B cell (primary cell): ENCODE measurements at regions not wholly inside any gene's neighbourhood (a gene's known extent, or its start where the extent isn't known, plus 50 kb on each side); places are given as distances from the start of the nearest gene placed in this dataset.

Experiments used
- ATAC-seq: fragments of 200-7000 bp; cut with Tn5 transposase; one replicate; pipeline ENCODE4 v1.10.0; 2021; ENCODE audit warnings: low read depth, mild to moderate bottlenecking, moderate number of reproducible peaks, moderate library complexity
- CTCF ChIA-PET: fragments of 350-600 bp; sonication (Branson Sonifier 250); formaldehyde crosslinking; loops from one replicate; lab custom pipeline; 2021; ENCODE audit warnings: antibody characterized with exemption, inconsistent platforms; lab: Charles Lee
- POLR2A ChIA-PET: fragments of 350-600 bp; sonication (Branson Sonifier 250); formaldehyde crosslinking; loops from one replicate; lab custom pipeline; 2021; ENCODE audit warnings: antibody characterized with exemption; lab: Charles Lee
- DNase-seq: peaks from one replicate; pipeline ENCODE4 v3.0.0; 2013
- H2AFZ ChIP-seq: 2 replicates; pipeline ENCODE4 v1.6.1; 2012; ENCODE audit warnings: mild to moderate bottlenecking, low read depth, low read length; ENCODE audit not compliant: insufficient read depth, poor library complexity, severe bottlenecking
- H3K27ac ChIP-seq, 2 donors: 1 replicate in 1 of 2; 2 replicates in 1 of 2; pipeline ENCODE4 v1.5.1; 2012 to 2013; ENCODE audit warnings: low read length in 2 of 2, mild to moderate bottlenecking in 2 of 2, moderate library complexity in 1 of 2
- H3K27me3 ChIP-seq, 4 experiments: fragments of 200-600 bp in 1 of 4; sonication (generic) in 1 of 4; replicated peaks in 1 of 4; 1 replicate in 2 of 4; 2 replicates in 2 of 4; pipeline versions ENCODE4 v1.6.1 to v1.7.0; 2013 to 2016; ENCODE audit warnings: low read length in 3 of 4, mild to moderate bottlenecking in 2 of 4, mixed read lengths in 1 of 4, moderate library complexity in 1 of 4; ENCODE audit not compliant: insufficient read depth in 4 of 4, control insufficient read depth in 3 of 4; ENCODE audit errors: control extremely low read depth in 1 of 4
- H3K36me3 ChIP-seq, 2 experiments: replicated peaks in 1 of 2; 1 replicate in 1 of 2; 2 replicates in 1 of 2; pipeline versions ENCODE4 v1.6.1 to v1.7.1; 2013; ENCODE audit warnings: low read length in 1 of 2; ENCODE audit not compliant: insufficient read depth in 2 of 2, control insufficient read depth in 1 of 2; ENCODE audit errors: control extremely low read depth in 1 of 2, extremely low read depth in 1 of 2
- H3K4me1 ChIP-seq, 2 donors: fragments of 200-600 bp in 1 of 2; sonication (generic) in 1 of 2; 1 replicate in 1 of 2; 2 replicates in 1 of 2; pipeline versions ENCODE4 v1.5.1 to v1.6.1; 2013 to 2017; ENCODE audit warnings: low read length in 2 of 2; ENCODE audit not compliant: control insufficient read depth in 2 of 2, insufficient read depth in 2 of 2
- H3K4me2 ChIP-seq: replicated peaks from 2 replicates; pipeline ENCODE3; 2012; ENCODE audit warnings: mild to moderate bottlenecking, low read depth, low read length; ENCODE audit not compliant: poor library complexity, severe bottlenecking
- H3K4me3 ChIP-seq, 5 experiments: fragments of 200-600 bp in 1 of 5; sonication (generic) in 1 of 5; 1 replicate in 3 of 5; 2 replicates in 2 of 5; pipeline versions ENCODE4 v1.5.1 to v1.7.0; 2011 to 2016; ENCODE audit warnings: low read length in 4 of 5, mild to moderate bottlenecking in 4 of 5, low read depth in 2 of 5, control low read depth in 1 of 5, moderate library complexity in 1 of 5; ENCODE audit not compliant: insufficient read depth in 1 of 5; ENCODE audit errors: control extremely low read depth in 1 of 5, extremely low read depth in 1 of 5
- H3K79me2 ChIP-seq: fragments of 200-600 bp; sonication (generic); one replicate; pipeline ENCODE4 v1.6.0; 2016; ENCODE audit warnings: low read length; ENCODE audit not compliant: control insufficient read depth, insufficient read depth
- H3K9ac ChIP-seq: fragments of 200-600 bp; sonication (generic); 2 replicates; pipeline ENCODE4 v1.6.1; 2017; ENCODE audit warnings: mild to moderate bottlenecking, low read length, moderate library complexity
- H3K9me3 ChIP-seq, 3 donors: one replicate each; pipeline versions ENCODE4 v1.6.1 to v1.7.1; 2013; ENCODE audit warnings: low read length in 2 of 3; ENCODE audit not compliant: control insufficient read depth in 2 of 3, insufficient read depth in 1 of 3; ENCODE audit errors: control extremely low read depth in 1 of 3
- H4K20me1 ChIP-seq: 2 replicates; pipeline ENCODE4 v1.6.0; 2012; ENCODE audit warnings: mild to moderate bottlenecking, low read length; ENCODE audit not compliant: insufficient read depth, control insufficient read depth, poor library complexity, severe bottlenecking
- H3K27ac Mint-ChIP-seq: one replicate; pipeline ENCODE4 v1.8.0; 2021; ENCODE audit warnings: mixed read lengths
- H3K27me3 Mint-ChIP-seq: one replicate; pipeline ENCODE4 v1.8.0; 2021; ENCODE audit warnings: mixed read lengths
- H3K4me1 Mint-ChIP-seq: one replicate; pipeline ENCODE4 v1.8.0; 2021; ENCODE audit warnings: mixed read lengths
- H3K4me3 Mint-ChIP-seq: one replicate; pipeline ENCODE4 v1.8.0; 2021; ENCODE audit warnings: mixed read lengths
- H3K9me3 Mint-ChIP-seq: one replicate; pipeline ENCODE4 v1.8.0; 2022; ENCODE audit warnings: mixed read lengths; ENCODE audit not compliant: insufficient read depth
- CTCF ChIP-seq: fragments of 200-600 bp; IDR thresholded peaks from one replicate; pipeline ENCODE4 v1.8.0; 2022; ENCODE audit warnings: antibody characterized with exemption, mild to moderate bottlenecking
- EZH2 ChIP-seq: IDR thresholded peaks from 2 replicates; pipeline ENCODE4 v1.6.1; 2012; ENCODE audit warnings: borderline replicate concordance, low read depth, mild to moderate bottlenecking, moderate library complexity, low read length; ENCODE audit not compliant: insufficient read depth, poor library complexity, severe bottlenecking
- WGBS: methylation state at CpG from one replicate; pipeline ENCODE4 v1.1.5; 2013; ENCODE audit warnings: missing lambda C conversion rate; ENCODE audit not compliant: insufficient coverage; 5-methylcytosine and 5-hydroxymethylcytosine counted together
- intact Hi-C: fragments of 100-400 bp; cut with micrococcal nuclease; formaldehyde crosslinking; loops from one replicate; pipeline ENCODE4 v1.10.0; 2022

DNA sequence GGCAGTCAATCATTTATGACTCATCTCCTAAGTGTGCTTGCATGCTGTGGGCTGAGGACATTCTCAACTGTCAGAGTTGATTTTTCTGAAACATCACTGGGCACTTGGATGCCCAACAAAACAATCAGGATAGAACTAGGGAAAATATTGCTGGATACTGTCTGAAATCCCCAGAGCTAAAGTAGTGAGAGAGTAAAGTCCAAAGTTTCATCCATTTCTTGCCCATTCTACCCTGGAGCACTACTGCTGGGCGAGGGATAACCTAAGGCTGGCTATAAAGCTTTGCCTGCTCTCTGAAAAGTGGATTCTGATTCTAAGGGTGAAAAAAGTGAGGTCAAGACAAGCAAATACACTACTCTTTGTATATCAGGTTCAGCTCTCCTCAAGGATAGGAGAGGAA is 279.6 kb upstream of the EDA2R start:
- Histone ChIP-seq H3K36me3 (no peaks in the 10 kb centered on the region), H3K4me2 (no peak overlapping the region), H2AFZ (no peak overlapping the region), H4K20me1 (no peaks in the 10 kb centered on the region), H3K79me2 (no peaks in the 10 kb centered on the region), H3K4me3 (no peak overlapping the region), H3K4me1 (no peaks in the 10 kb centered on the region), H3K9me3 (no peaks in the 10 kb centered on the region), H3K27ac (no peak overlapping the region), H3K27me3 (no peaks in the 10 kb centered on the region), H3K9ac (no peak overlapping the region)
- WGBS, result no CpG with 5 or more reads among the region's 1 CpG
- H3K27me3 Mint-ChIP-seq, result no peaks in the 10 kb centered on the region
- TF ChIP-seq CTCF, result no peak
- TF ChIP-seq EZH2, result no peak
- POLR2A ChIA-PET, result no interaction called here
- CTCF ChIA-PET, result no interaction called here
- H3K4me1 Mint-ChIP-seq, result no peaks in the 10 kb centered on the region
- H3K4me3 Mint-ChIP-seq, result no peak overlapping the region
- no peak overlapping the region for H3K27ac Mint-ChIP-seq
- no peaks in the 10 kb centered on the region for H3K9me3 Mint-ChIP-seq
- DNase-seq, result no peak
- no peak for ATAC-seq
- intact Hi-C loops, result no loop called here

DNA sequence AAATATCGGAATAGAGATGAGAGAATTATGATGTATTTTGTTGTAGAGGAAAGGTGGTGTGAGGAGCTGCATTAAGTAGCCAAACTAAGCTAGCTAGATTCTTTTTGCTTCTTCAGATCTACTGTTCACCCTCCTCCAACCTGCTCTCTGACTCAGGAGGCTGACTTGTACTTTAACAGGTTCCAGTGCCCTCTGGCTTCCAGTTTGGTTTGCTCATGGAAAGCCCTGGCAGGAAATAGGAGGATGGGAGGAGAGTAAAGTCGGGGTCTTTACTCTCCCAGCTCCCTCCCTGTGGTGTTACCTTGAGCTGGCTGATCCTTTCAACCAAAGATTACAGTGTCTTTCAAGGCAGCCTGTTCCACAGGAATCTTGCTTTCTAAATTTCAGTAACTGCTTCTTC is 277.0 kb upstream of the EDA2R start:
- Mint-ChIP-seq H3K4me1 (no peaks in the 10 kb centered on the region), H3K27ac (no peak overlapping the region), H3K27me3 (no peaks in the 10 kb centered on the region), H3K4me3 (no peak overlapping the region), H3K9me3 (no peaks in the 10 kb centered on the region)
- no peaks in the 10 kb centered on the region for H3K79me2 ChIP-seq
- H4K20me1 ChIP-seq, result no peaks in the 10 kb centered on the region
- TF ChIP-seq EZH2 (no peak), CTCF (no peak)
- no peak overlapping the region for H3K9ac ChIP-seq
- WGBS, result no CpG with 5 or more reads among the region's 2 CpGs
- no peaks in the 10 kb centered on the region for H3K9me3 ChIP-seq
- H3K36me3 ChIP-seq, result no peaks in the 10 kb centered on the region
- H3K4me2 ChIP-seq, result no peak overlapping the region
- DNase-seq (no peak), ATAC-seq (no peak)
- H3K27ac ChIP-seq, result no peak overlapping the region
- no peak overlapping the region for H2AFZ ChIP-seq
- H3K4me3 ChIP-seq, result no peak overlapping the region
- H3K27me3 ChIP-seq, result no peaks in the 10 kb centered on the region
- intact Hi-C loops, result no loop called here
- CTCF ChIA-PET, result no interaction called here
- no peaks in the 10 kb centered on the region for H3K4me1 ChIP-seq
- POLR2A ChIA-PET, result no interaction called here
